SK-N-SH (cell line): ENCODE measurements at regions not wholly inside any gene's neighbourhood (a gene's known extent, or its start where the extent isn't known, plus 50 kb on each side); places are given as distances from the start of the nearest gene placed in this dataset.

ENCODE experiments used
- CTCF ChIA-PET: fragments of 300-600, 350-600 bp; formaldehyde crosslinking; extraction: SDS; loops from one replicate; lab custom pipeline; 2021; lab: Yijun Ruan, JAX
- POLR2A ChIA-PET: fragments of 350-600 bp; sonication (Branson Sonifier 250); formaldehyde crosslinking; extraction: SDS; loops from one replicate; lab custom pipeline; 2020; ENCODE audit warnings: antibody characterized with exemption, inconsistent platforms; lab: Yijun Ruan, JAX
- DNase-seq: peaks from one replicate; pipeline ENCODE4 v3.0.0; 2012
- H2AFZ ChIP-seq: fragments of 200-600 bp; sonication (generic); 2 replicates; pipeline ENCODE4 v1.8.1; 2016; ENCODE audit warnings: antibody characterized with exemption, mild to moderate bottlenecking, low read depth
- H3F3A ChIP-seq: fragments of 200-600 bp; sonication (generic); replicated peaks from 2 replicates; pipeline ENCODE3; 2016; ENCODE audit warnings: antibody characterized with exemption, mild to moderate bottlenecking; ENCODE audit not compliant: insufficient read depth
- H3K27ac ChIP-seq, 2 experiments: fragments of 200-500 bp in 1 of 2; fragments of 200-600 bp in 1 of 2; sonication (Bioruptor generic) in 1 of 2; sonication (generic), shearing (Covaris generic) in 1 of 2; 2 replicates each; pipeline versions ENCODE4 v1.5.1 to v1.6.1; 2014 to 2016; ENCODE audit warnings: low read depth in 2 of 2, inconsistent platforms in 1 of 2, low read length in 1 of 2, mild to moderate bottlenecking in 1 of 2, mixed read lengths in 1 of 2
- H3K27me3 ChIP-seq: fragments of 200-600 bp; sonication (generic), shearing (Covaris generic); 2 replicates; pipeline ENCODE4 v1.6.1; 2016; ENCODE audit warnings: mixed run types; ENCODE audit not compliant: insufficient read depth
- H3K36me3 ChIP-seq, 2 experiments: fragments of 200-500 bp in 1 of 2; fragments of 200-600 bp in 1 of 2; sonication (Bioruptor generic) in 1 of 2; sonication (generic) in 1 of 2; replicated peaks in 1 of 2; 2 replicates each; pipeline versions ENCODE3 to v1.5.1; 2014 to 2016; ENCODE audit warnings: low read length in 1 of 2, mild to moderate bottlenecking in 1 of 2; ENCODE audit not compliant: insufficient read depth in 2 of 2, control insufficient read depth in 1 of 2
- H3K4me1 ChIP-seq, 2 experiments: fragments of 200-500 bp in 1 of 2; fragments of 200-600 bp in 1 of 2; sonication (Bioruptor generic) in 1 of 2; sonication (generic), shearing (Covaris generic) in 1 of 2; 2 replicates each; pipeline versions ENCODE4 v1.5.1 to v1.6.1; 2014 to 2016; ENCODE audit warnings: low read depth in 1 of 2, low read length in 1 of 2, mixed run types in 1 of 2; ENCODE audit not compliant: insufficient read depth in 2 of 2, control insufficient read depth in 1 of 2
- H3K4me2 ChIP-seq: fragments of 200-600 bp; sonication (generic), shearing (Covaris generic); 2 replicates; pipeline ENCODE4 v1.6.1; 2017; ENCODE audit warnings: mixed run types
- H3K4me3 ChIP-seq, 2 experiments: fragments of 200-500 bp in 1 of 2; fragments of 200-600 bp in 1 of 2; sonication (Bioruptor generic) in 1 of 2; sonication (generic), shearing (Covaris generic) in 1 of 2; 2 replicates each; pipeline versions ENCODE4 v1.5.1 to v1.8.1; 2014 to 2016; ENCODE audit warnings: low read depth in 2 of 2, inconsistent platforms in 1 of 2, low read length in 1 of 2, mild to moderate bottlenecking in 1 of 2, mixed read lengths in 1 of 2, moderate library complexity in 1 of 2
- H3K79me2 ChIP-seq: fragments of 200-600 bp; sonication (generic); 2 replicates; pipeline ENCODE4 v1.8.1; 2017; ENCODE audit warnings: mild to moderate bottlenecking; ENCODE audit not compliant: insufficient read depth
- H3K9ac ChIP-seq: fragments of 200-600 bp; sonication (generic); 2 replicates; pipeline ENCODE4 v1.6.1; 2017; ENCODE audit warnings: mixed run types
- H3K9me2 ChIP-seq: fragments of 200-600 bp; sonication (generic); 2 replicates; pipeline ENCODE4 v1.6.1; 2017; ENCODE audit warnings: mixed run types
- H3K9me3 ChIP-seq: fragments of 200-600 bp; sonication (generic); 2 replicates; pipeline ENCODE4 v1.6.1; 2017; ENCODE audit warnings: mixed run types, mild to moderate bottlenecking, moderate library complexity
- H4K20me1 ChIP-seq: fragments of 200-600 bp; sonication (generic); 2 replicates; pipeline ENCODE4 v1.6.1; 2017; ENCODE audit warnings: mild to moderate bottlenecking, mixed run types; ENCODE audit not compliant: insufficient read depth
- ELF1 ChIP-seq: IDR thresholded peaks from 2 replicates; pipeline ENCODE4 v1.4.0; 2012
- EP300 ChIP-seq, 2 experiments: IDR thresholded peaks; 2 replicates each; pipeline versions ENCODE4 v1.4.0 to v1.6.1; 2012; ENCODE audit warnings: borderline replicate concordance in 1 of 2, low read depth in 1 of 2, low read length in 1 of 2
- FOXM1 ChIP-seq: IDR thresholded peaks from 2 replicates; pipeline ENCODE4 v1.4.0; 2012; ENCODE audit warnings: low read depth, mild to moderate bottlenecking
- JUND ChIP-seq: IDR thresholded peaks from 2 replicates; pipeline ENCODE4 v1.4.0; 2012
- MXI1 ChIP-seq: IDR thresholded peaks from 2 replicates; pipeline ENCODE4 v1.6.1; 2012; ENCODE audit warnings: mild to moderate bottlenecking, low read depth, low read length, improper control_type of control experiment
- RAD21 ChIP-seq: IDR thresholded peaks from 2 replicates; pipeline ENCODE4 v1.6.1; 2012; ENCODE audit warnings: mild to moderate bottlenecking, low read length
- RCOR1 ChIP-seq: fragments of 150-350 bp; IDR thresholded peaks from 2 replicates; pipeline ENCODE4 v1.6.1; 2017; ENCODE audit warnings: antibody characterized with exemption, low read length
- RFX5 ChIP-seq: IDR thresholded peaks from 2 replicates; pipeline ENCODE4 v1.6.1; 2012; ENCODE audit warnings: mild to moderate bottlenecking, improper control_type of control experiment, low read length
- WGBS: methylation state at CpG from one replicate; pipeline ENCODE4 v1.1.6; 2017; ENCODE audit warnings: low lambda C conversion rate; 5-methylcytosine and 5-hydroxymethylcytosine counted together
- TF ChIP-seq, protein P1 (sequence below): fragments of 200-600 bp; sonication (generic); IDR thresholded peaks from 2 replicates; pipeline ENCODE4 v1.6.1; 2017; ENCODE audit warnings: antibody characterized with exemption, mild to moderate bottlenecking, moderate library complexity
- TF ChIP-seq, protein P2 (sequence below): IDR thresholded peaks from 2 replicates; pipeline ENCODE4 v1.6.1; 2012; ENCODE audit warnings: mild to moderate bottlenecking, low read depth, low read length, moderate library complexity
- TF ChIP-seq, protein P3 (sequence below): fragments of 150-350 bp; IDR thresholded peaks from 2 replicates; pipeline ENCODE4 v1.6.1; 2017; ENCODE audit warnings: antibody characterized with exemption, low read length, low read depth, borderline replicate concordance
- TF ChIP-seq, protein P4 (sequence below): IDR thresholded peaks from 2 replicates; pipeline ENCODE4 v1.4.0; 2012; ENCODE audit warnings: low read depth

DNA sequence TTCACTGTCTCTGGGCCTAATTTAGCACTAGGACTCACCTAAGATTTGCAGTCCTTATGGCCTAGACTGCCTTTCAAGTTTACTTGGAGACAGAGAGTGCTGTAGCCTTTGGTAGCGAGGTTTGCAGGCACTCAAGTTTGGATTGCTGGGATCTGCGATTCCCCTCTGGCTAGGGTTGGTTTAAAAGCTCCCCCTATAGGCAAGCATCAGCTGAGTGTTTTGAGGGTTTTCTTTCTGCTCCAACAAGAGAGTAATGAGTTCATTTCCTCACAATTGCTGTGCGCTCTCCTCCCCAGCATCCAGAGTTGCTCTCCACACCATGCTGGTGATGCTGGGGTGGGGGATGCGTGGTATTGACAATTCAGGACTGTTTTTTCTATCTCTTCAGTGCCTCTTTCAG, 206.9 kb downstream of the GLUD2 start:
- ChIA-PET POLR2A (no interaction called here), CTCF (no interaction called here)
- H3K36me3 ChIP-seq, result no peaks in the 10 kb centered on the region
- no peaks in the 10 kb centered on the region for H3K9me2 ChIP-seq
- no peak overlapping the region for H3K4me3 ChIP-seq
- no peaks in the 10 kb centered on the region for H3F3A ChIP-seq
- DNase-seq, result no peak
- H4K20me1 ChIP-seq, result no peaks in the 10 kb centered on the region
- WGBS, result 8% methylated on average over 4 of the region's 4 CpGs
- no peak overlapping the region for H3K27ac ChIP-seq
- H3K27me3 ChIP-seq, result no peaks in the 10 kb centered on the region
- H3K79me2 ChIP-seq, result no peaks in the 10 kb centered on the region; the same call in 1 of the 2 replicates
- H3K9ac ChIP-seq, result no peak overlapping the region
- no peaks in the 10 kb centered on the region for H3K9me3 ChIP-seq
- no peak for TF ChIP-seq ELF1
- TF ChIP-seq RAD21, result peak; percentile 9; the same call in 1 of the 2 replicates
- TF ChIP-seq, protein P1, sequence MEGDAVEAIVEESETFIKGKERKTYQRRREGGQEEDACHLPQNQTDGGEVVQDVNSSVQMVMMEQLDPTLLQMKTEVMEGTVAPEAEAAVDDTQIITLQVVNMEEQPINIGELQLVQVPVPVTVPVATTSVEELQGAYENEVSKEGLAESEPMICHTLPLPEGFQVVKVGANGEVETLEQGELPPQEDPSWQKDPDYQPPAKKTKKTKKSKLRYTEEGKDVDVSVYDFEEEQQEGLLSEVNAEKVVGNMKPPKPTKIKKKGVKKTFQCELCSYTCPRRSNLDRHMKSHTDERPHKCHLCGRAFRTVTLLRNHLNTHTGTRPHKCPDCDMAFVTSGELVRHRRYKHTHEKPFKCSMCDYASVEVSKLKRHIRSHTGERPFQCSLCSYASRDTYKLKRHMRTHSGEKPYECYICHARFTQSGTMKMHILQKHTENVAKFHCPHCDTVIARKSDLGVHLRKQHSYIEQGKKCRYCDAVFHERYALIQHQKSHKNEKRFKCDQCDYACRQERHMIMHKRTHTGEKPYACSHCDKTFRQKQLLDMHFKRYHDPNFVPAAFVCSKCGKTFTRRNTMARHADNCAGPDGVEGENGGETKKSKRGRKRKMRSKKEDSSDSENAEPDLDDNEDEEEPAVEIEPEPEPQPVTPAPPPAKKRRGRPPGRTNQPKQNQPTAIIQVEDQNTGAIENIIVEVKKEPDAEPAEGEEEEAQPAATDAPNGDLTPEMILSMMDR, result peak; percentile 25; the same call in 1 of the 2 replicates
- H3K4me2 ChIP-seq, result no peak overlapping the region
- H3K4me1 ChIP-seq, result no peaks in the 10 kb centered on the region
- H2AFZ ChIP-seq, result no peak overlapping the region

DNA sequence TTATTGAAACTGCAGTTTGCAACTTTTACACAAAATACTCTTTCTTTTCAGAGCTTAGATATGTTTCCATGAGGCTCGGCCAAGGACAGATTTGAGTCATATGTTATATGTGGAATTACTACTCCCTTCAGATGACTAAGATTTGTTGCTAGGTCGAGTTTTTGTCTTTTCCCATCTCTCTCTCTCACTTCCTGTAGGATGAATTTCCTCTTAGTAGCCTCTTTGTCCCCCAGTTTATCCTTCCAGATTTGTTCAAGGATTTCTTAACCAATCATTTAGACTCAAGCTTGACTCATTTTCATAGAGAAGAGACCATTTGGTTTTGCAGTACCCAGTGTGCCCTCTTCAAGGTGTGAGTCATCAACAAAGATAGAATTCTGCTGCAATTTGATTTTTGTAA, 209.2 kb downstream of the GLUD2 start:
- Histone ChIP-seq H3F3A (no peaks in the 10 kb centered on the region), H3K4me1 (no peaks in the 10 kb centered on the region), H3K27ac (no peak overlapping the region)
- TF ChIP-seq RFX5 (no peak), RCOR1 (no peak)
- TF ChIP-seq, all 33 proteins: peak for 0
- no peak overlapping the region for H3K4me3 ChIP-seq
- H3K9me2 ChIP-seq, result no peaks in the 10 kb centered on the region
- no peaks in the 10 kb centered on the region for H3K36me3 ChIP-seq
- ChIA-PET POLR2A (no interaction called here), CTCF (no interaction called here)
- no peaks in the 10 kb centered on the region; the same call in 1 of the 2 replicates for H3K79me2 ChIP-seq
- H3K4me2 ChIP-seq, result no peak overlapping the region
- H4K20me1 ChIP-seq, result no peaks in the 10 kb centered on the region
- no peaks in the 10 kb centered on the region for H3K27me3 ChIP-seq
- DNase-seq, result no peak
- 0% methylated on average over 2 of the region's 2 CpGs for WGBS
- no peak overlapping the region for H3K9ac ChIP-seq
- H3K9me3 ChIP-seq, result no peaks in the 10 kb centered on the region
- no peak overlapping the region for H2AFZ ChIP-seq

DNA sequence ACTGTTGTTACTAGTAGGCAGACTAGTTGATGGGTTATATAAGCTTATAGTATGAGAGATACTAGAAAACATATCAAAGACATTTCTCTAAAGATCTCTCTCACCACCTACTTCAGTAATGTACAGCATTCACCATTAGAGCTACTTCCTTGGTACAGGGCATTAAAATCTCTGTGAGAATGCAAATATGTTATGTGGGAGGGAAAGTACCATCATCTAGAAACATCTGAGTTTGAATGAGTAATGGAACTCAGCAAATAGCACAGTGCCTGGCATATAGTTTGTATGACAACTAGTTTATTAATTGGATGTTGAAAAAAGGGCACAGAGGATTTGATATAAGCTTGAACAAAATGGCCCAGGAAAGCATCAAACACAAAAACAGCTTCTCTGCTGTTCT, 211.1 kb downstream of the GLUD2 start:
- Histone ChIP-seq H3K4me3 (no peak overlapping the region), H3K79me2 (no peaks in the 10 kb centered on the region; the same call in 1 of the 2 replicates), H2AFZ (no peak overlapping the region), H3K27ac (no peak overlapping the region), H4K20me1 (no peaks in the 10 kb centered on the region), H3F3A (no peaks in the 10 kb centered on the region), H3K4me2 (no peak overlapping the region), H3K9ac (no peak overlapping the region), H3K36me3 (no peaks in the 10 kb centered on the region), H3K4me1 (no peaks in the 10 kb centered on the region), H3K27me3 (no peaks in the 10 kb centered on the region), H3K9me2 (no peaks in the 10 kb centered on the region), H3K9me3 (no peaks in the 10 kb centered on the region)
- DNase-seq, result no peak
- CTCF ChIA-PET, result no interaction called here
- POLR2A ChIA-PET, result no interaction called here
- TF ChIP-seq JUND, result no peak
- TF ChIP-seq, protein P2, sequence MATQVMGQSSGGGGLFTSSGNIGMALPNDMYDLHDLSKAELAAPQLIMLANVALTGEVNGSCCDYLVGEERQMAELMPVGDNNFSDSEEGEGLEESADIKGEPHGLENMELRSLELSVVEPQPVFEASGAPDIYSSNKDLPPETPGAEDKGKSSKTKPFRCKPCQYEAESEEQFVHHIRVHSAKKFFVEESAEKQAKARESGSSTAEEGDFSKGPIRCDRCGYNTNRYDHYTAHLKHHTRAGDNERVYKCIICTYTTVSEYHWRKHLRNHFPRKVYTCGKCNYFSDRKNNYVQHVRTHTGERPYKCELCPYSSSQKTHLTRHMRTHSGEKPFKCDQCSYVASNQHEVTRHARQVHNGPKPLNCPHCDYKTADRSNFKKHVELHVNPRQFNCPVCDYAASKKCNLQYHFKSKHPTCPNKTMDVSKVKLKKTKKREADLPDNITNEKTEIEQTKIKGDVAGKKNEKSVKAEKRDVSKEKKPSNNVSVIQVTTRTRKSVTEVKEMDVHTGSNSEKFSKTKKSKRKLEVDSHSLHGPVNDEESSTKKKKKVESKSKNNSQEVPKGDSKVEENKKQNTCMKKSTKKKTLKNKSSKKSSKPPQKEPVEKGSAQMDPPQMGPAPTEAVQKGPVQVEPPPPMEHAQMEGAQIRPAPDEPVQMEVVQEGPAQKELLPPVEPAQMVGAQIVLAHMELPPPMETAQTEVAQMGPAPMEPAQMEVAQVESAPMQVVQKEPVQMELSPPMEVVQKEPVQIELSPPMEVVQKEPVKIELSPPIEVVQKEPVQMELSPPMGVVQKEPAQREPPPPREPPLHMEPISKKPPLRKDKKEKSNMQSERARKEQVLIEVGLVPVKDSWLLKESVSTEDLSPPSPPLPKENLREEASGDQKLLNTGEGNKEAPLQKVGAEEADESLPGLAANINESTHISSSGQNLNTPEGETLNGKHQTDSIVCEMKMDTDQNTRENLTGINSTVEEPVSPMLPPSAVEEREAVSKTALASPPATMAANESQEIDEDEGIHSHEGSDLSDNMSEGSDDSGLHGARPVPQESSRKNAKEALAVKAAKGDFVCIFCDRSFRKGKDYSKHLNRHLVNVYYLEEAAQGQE, result no peak
- TF ChIP-seq, protein P3, sequence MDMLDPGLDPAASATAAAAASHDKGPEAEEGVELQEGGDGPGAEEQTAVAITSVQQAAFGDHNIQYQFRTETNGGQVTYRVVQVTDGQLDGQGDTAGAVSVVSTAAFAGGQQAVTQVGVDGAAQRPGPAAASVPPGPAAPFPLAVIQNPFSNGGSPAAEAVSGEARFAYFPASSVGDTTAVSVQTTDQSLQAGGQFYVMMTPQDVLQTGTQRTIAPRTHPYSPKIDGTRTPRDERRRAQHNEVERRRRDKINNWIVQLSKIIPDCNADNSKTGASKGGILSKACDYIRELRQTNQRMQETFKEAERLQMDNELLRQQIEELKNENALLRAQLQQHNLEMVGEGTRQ, result no peak
- no peak for TF ChIP-seq FOXM1
- TF ChIP-seq, protein P4, sequence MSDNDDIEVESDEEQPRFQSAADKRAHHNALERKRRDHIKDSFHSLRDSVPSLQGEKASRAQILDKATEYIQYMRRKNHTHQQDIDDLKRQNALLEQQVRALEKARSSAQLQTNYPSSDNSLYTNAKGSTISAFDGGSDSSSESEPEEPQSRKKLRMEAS, result no peak
- TF ChIP-seq, protein P1, result no peak
- no peak for TF ChIP-seq MXI1
- TF ChIP-seq EP300 (IDR thresholded peaks at IDR 0.05; ENCODE audit: borderline replicate concordance in 1 of 2, low read depth in 1 of 2, low read length in 1 of 2), result no peak
- TF ChIP-seq RFX5, result no peak
